Neural cell (in vitro differentiated cells): ENCODE measurements at regions not wholly inside any gene's neighbourhood (a gene's known extent, or its start where the extent isn't known, plus 50 kb on each side); places are given as distances from the start of the nearest gene placed in this dataset.

Experiments
- EP300 ChIP-seq: fragments of 450-650 bp; conservative IDR thresholded peaks from 2 replicates; pipeline ENCODE4 v1.6.1; 2014; ENCODE audit warnings: antibody characterized with exemption, mild to moderate bottlenecking, moderate library complexity; ENCODE audit not compliant: poor library complexity, severe bottlenecking
- EZH2 ChIP-seq: fragments of 200-600, 300-800 bp; shearing (Covaris generic), sonication (generic); IDR thresholded peaks from 2 replicates; pipeline ENCODE4 v1.6.1; 2014; ENCODE audit warnings: antibody characterized with exemption, low read length, borderline replicate concordance, mild to moderate bottlenecking; ENCODE audit not compliant: insufficient read depth, poor library complexity, severe bottlenecking
- POLR2AphosphoS5 ChIP-seq: IDR thresholded peaks from 2 replicates; pipeline ENCODE4 v1.6.1; 2012
- RAD21 ChIP-seq: fragments of 450-650 bp; conservative IDR thresholded peaks from 2 replicates; pipeline ENCODE4 v1.6.1; 2014; ENCODE audit warnings: antibody characterized with exemption, mild to moderate bottlenecking, moderate library complexity
- SMC3 ChIP-seq: fragments of 450-650 bp; conservative IDR thresholded peaks from 2 replicates; pipeline ENCODE4 v1.6.1; 2014; ENCODE audit warnings: antibody characterized with exemption, mild to moderate bottlenecking, moderate library complexity; ENCODE audit not compliant: poor library complexity
- TAF1 ChIP-seq: IDR thresholded peaks from 2 replicates; pipeline ENCODE4 v1.6.1; 2012; ENCODE audit warnings: low read depth
- TF ChIP-seq, protein P1 (sequence below): IDR thresholded peaks from 2 replicates; pipeline ENCODE4 v1.6.1; 2012; ENCODE audit warnings: borderline replicate concordance
- TF ChIP-seq, protein P2 (sequence below): fragments of 450-650 bp; IDR thresholded peaks from 2 replicates; pipeline ENCODE4 v1.5.1; 2014; ENCODE audit warnings: antibody characterized with exemption, mild to moderate bottlenecking, moderate library complexity; ENCODE audit not compliant: poor library complexity, severe bottlenecking

DNA sequence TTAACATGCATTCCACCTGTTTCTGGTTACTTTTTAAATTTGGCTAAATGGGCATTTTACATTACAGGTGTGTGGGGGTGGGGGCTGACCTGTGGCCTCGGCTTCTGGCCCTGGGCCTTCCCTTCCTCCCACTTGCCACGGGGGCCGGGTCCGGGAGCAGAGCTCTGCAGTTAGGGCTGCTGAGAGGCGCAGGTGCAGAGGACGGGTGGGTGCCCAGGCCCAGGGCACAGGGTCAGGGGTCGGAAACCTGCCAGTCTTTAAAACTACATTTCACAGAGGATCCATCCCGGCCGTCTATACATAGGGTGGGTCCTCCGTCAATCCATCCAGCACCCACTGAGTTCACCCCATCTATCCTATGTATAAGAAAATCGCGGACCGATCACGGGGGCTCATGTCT is 106.5 kb upstream of the INSIG1 start:
- TF ChIP-seq POLR2AphosphoS5 (no peak), EZH2 (no peak), EP300 (no peak), TAF1 (no peak), SMC3 (no peak), RAD21 (no peak)
- TF ChIP-seq, protein P1, sequence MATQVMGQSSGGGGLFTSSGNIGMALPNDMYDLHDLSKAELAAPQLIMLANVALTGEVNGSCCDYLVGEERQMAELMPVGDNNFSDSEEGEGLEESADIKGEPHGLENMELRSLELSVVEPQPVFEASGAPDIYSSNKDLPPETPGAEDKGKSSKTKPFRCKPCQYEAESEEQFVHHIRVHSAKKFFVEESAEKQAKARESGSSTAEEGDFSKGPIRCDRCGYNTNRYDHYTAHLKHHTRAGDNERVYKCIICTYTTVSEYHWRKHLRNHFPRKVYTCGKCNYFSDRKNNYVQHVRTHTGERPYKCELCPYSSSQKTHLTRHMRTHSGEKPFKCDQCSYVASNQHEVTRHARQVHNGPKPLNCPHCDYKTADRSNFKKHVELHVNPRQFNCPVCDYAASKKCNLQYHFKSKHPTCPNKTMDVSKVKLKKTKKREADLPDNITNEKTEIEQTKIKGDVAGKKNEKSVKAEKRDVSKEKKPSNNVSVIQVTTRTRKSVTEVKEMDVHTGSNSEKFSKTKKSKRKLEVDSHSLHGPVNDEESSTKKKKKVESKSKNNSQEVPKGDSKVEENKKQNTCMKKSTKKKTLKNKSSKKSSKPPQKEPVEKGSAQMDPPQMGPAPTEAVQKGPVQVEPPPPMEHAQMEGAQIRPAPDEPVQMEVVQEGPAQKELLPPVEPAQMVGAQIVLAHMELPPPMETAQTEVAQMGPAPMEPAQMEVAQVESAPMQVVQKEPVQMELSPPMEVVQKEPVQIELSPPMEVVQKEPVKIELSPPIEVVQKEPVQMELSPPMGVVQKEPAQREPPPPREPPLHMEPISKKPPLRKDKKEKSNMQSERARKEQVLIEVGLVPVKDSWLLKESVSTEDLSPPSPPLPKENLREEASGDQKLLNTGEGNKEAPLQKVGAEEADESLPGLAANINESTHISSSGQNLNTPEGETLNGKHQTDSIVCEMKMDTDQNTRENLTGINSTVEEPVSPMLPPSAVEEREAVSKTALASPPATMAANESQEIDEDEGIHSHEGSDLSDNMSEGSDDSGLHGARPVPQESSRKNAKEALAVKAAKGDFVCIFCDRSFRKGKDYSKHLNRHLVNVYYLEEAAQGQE: no peak
- TF ChIP-seq, protein P2, sequence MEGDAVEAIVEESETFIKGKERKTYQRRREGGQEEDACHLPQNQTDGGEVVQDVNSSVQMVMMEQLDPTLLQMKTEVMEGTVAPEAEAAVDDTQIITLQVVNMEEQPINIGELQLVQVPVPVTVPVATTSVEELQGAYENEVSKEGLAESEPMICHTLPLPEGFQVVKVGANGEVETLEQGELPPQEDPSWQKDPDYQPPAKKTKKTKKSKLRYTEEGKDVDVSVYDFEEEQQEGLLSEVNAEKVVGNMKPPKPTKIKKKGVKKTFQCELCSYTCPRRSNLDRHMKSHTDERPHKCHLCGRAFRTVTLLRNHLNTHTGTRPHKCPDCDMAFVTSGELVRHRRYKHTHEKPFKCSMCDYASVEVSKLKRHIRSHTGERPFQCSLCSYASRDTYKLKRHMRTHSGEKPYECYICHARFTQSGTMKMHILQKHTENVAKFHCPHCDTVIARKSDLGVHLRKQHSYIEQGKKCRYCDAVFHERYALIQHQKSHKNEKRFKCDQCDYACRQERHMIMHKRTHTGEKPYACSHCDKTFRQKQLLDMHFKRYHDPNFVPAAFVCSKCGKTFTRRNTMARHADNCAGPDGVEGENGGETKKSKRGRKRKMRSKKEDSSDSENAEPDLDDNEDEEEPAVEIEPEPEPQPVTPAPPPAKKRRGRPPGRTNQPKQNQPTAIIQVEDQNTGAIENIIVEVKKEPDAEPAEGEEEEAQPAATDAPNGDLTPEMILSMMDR: no peak
